ENCODE measurements at regions not wholly inside any gene's neighbourhood (a gene's known extent, or its start where the extent isn't known, plus 50 kb on each side); places are given as distances from the start of the nearest gene placed in this dataset.

DNA sequence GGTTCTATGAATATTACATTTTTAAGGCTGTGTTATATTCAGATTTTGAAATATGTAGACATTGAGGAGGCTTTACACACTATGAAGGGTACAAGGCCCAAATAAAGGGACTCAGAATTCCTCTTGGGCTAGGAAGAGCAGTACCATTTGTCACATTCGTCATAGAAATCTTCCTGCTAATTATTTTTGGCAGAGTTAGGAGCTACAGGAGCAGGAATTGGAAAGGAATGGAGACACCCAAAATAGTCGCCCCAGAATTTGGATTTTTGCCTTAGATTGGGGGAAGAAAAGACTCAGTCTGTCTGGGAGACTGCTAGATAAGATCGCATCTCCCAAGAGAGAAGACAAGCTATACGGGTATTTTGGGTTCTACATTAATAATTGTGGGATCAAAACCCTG, 176.4 kb upstream of the DACH1 start:
- TF ChIP-seq EZH2 (IDR thresholded peaks at IDR 0.05; ENCODE audit: low read length, missing control alignments) (no peak), CTCF (conservative IDR thresholded peaks at IDR 0.05 in 1 of 2, IDR thresholded peaks at IDR 0.05 in 1 of 2; ENCODE audit: low read depth in 1 of 2, low read length in 2 of 2) (no peak)

Measured in fibroblast of lung (primary cell).